PC-9 (cell line): ENCODE measurements at regions not wholly inside any gene's neighbourhood (a gene's known extent, or its start where the extent isn't known, plus 50 kb on each side); places are given as distances from the start of the nearest gene placed in this dataset.

ENCODE experiments used
- BruUV-seq: library from RNA; stranded (reverse); fragments of 400-500 nt; replicated peaks from 2 replicates; lab custom pipeline; 2021; lab: Mats Ljungman, UMichigan
- CTCF ChIA-PET: fragments of 300-600 bp; sonication (Branson Sonifier 250); formaldehyde crosslinking; loops from one replicate; lab custom pipeline; 2022; ENCODE audit warnings: antibody characterized with exemption; lab: Charles Lee
- POLR2A ChIA-PET: fragments of 300-600 bp; sonication (Branson Sonifier 250); formaldehyde crosslinking; loops from one replicate; lab custom pipeline; 2022; ENCODE audit warnings: antibody characterized with exemption; ENCODE audit not compliant: unreplicated experiment; lab: Charles Lee
- DNase-seq, 2 experiments: peaks; one replicate each; pipeline versions ENCODE4 v3.0.0 to v3.0.0-alpha.2; 2015 to 2022; ENCODE audit warnings: mixed read lengths in 1 of 2
- H2AFZ ChIP-seq: fragments of 200-600 bp; sonication (generic); 2 replicates; pipeline ENCODE4 v1.8.1; 2017; ENCODE audit warnings: antibody characterized with exemption
- H3F3A ChIP-seq: fragments of 200-600 bp; sonication (generic); 2 replicates; pipeline ENCODE4 v1.8.1; 2017; ENCODE audit warnings: antibody characterized with exemption, mild to moderate bottlenecking, low read depth; ENCODE audit not compliant: insufficient read depth
- H3K27ac ChIP-seq: fragments of 200-600 bp; sonication (generic); 2 replicates; pipeline ENCODE4 v1.6.1; 2016; ENCODE audit warnings: mixed run types
- H3K27me3 ChIP-seq: fragments of 200-600 bp; sonication (generic); 2 replicates; pipeline ENCODE4 v1.6.1; 2016; ENCODE audit warnings: low read depth, mixed run types; ENCODE audit not compliant: insufficient read depth
- H3K36me3 ChIP-seq: fragments of 200-600 bp; sonication (generic); 2 replicates; pipeline ENCODE4 v1.6.1; 2016; ENCODE audit warnings: low read depth, mixed run types
- H3K4me1 ChIP-seq: fragments of 200-600 bp; sonication (generic); replicated peaks from 2 replicates; pipeline ENCODE4 v1.6.1; 2016; ENCODE audit warnings: mixed run types; ENCODE audit not compliant: insufficient read depth
- H3K4me2 ChIP-seq: fragments of 200-600 bp; sonication (generic); 2 replicates; pipeline ENCODE4 v1.6.1; 2017; ENCODE audit warnings: mixed run types
- H3K4me3 ChIP-seq: fragments of 200-600 bp; sonication (generic); 2 replicates; pipeline ENCODE4 v1.6.1; 2016; ENCODE audit warnings: mixed run types
- H3K79me2 ChIP-seq: fragments of 200-600 bp; sonication (generic); 2 replicates; pipeline ENCODE4 v1.6.1; 2017; ENCODE audit warnings: low read depth, mixed run types
- H3K9me2 ChIP-seq: fragments of 200-600 bp; sonication (generic); 2 replicates; pipeline ENCODE4 v1.8.1; 2017; ENCODE audit warnings: mild to moderate bottlenecking; ENCODE audit not compliant: insufficient read depth
- H3K9me3 ChIP-seq: fragments of 200-600 bp; sonication (generic); 2 replicates; pipeline ENCODE4 v1.8.1; 2016; ENCODE audit warnings: low read depth; ENCODE audit not compliant: insufficient read depth
- H4K20me1 ChIP-seq: fragments of 200-600 bp; sonication (generic); 2 replicates; pipeline ENCODE4 v1.8.1; 2017; ENCODE audit not compliant: insufficient read depth
- CTCF ChIP-seq: fragments of 200-600 bp; sonication (generic); conservative IDR thresholded peaks from 2 replicates; pipeline ENCODE4 v1.6.1; 2017; ENCODE audit warnings: mixed run types, antibody characterized with exemption, mild to moderate bottlenecking, moderate library complexity
- EZH2 ChIP-seq: fragments of 200-600 bp; sonication (generic); IDR thresholded peaks from 2 replicates; pipeline ENCODE4 v1.8.0; 2017; ENCODE audit warnings: antibody characterized with exemption, low read depth
- intact Hi-C: fragments of 100-400 bp; cut with micrococcal nuclease; formaldehyde crosslinking; loops from one replicate; pipeline ENCODE4 v1.10.0; 2022; ENCODE audit not compliant: unreplicated experiment

- H3K27ac ChIP-seq, result no peak overlapping the region
- BruUV-seq, result no TSS peak
- intact Hi-C loops, result no loop called here
- POLR2A ChIA-PET, result no interaction called here
- no peak for DNase-seq
- no peak overlapping the region for H3K4me3 ChIP-seq
- H3K9me2 ChIP-seq, result no peaks in the 10 kb centered on the region
- TF ChIP-seq CTCF, result no peak
- TF ChIP-seq EZH2, result no peak
- no peaks in the 10 kb centered on the region for H3K27me3 ChIP-seq
- no peaks in the 10 kb centered on the region for H3F3A ChIP-seq
- H3K36me3 ChIP-seq, result no peaks in the 10 kb centered on the region
- H3K4me2 ChIP-seq, result no peak overlapping the region
- H3K4me1 ChIP-seq, result no peaks in the 10 kb centered on the region
- CTCF ChIA-PET, result no interaction called here
- no peaks in the 10 kb centered on the region for H3K79me2 ChIP-seq
- no peak overlapping the region for H2AFZ ChIP-seq
- no peaks in the 10 kb centered on the region for H4K20me1 ChIP-seq
- H3K9me3 ChIP-seq, result no peaks in the 10 kb centered on the region
These were observed 265.3 kb upstream of the STARD13 start for GRCh38 chr13:33550885-33551284.

DNA sequence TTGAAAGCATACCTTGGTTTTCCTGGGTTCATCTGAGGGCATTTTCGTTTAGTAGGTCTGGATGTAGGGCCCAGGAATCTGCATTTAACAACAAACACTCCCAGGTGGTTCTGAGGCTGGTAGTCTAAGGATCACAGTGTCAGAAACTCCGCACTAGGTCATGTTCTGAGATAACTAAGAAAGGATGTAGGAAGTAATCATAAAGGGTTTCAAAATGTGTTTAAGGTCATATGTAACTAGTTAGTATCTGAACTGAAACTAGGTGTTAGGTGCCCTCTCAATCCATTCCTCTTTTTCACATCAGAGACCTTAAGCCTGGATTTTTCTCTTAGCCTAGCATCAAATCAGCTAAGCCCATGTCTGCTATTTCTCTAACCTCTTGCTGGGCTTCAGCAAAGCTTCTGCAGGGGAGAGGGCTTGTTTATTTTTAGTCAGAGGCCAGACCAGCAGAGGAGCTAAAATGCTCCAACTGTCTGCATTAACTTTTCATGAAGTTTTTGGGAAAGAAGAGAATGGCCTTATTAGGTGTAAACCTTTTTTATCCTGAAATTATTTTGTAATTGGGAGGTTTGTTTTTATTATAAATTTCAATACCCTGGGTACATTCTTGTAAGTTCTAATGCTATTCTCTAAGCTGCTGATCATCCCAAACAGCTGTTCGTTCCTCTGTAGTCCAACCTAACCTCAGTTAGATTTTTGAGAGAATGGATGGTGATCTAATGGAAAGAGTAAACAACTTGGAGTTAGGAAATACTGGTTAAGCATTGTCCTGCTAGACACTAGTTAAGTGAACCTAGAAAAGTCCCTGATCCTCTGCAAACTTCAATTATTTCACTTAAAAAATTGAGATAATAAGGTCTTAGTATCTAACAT lies 262.8 kb upstream of the RFC3 start:
- Histone ChIP-seq H3K27me3 (no peaks in the 10 kb centered on the region), H3K36me3 (no peaks in the 10 kb centered on the region), H3K4me1 (no peaks in the 10 kb centered on the region), H3K27ac (no peak overlapping the region), H3K79me2 (no peaks in the 10 kb centered on the region), H3F3A (no peaks in the 10 kb centered on the region), H3K4me3 (no peak overlapping the region), H3K9me2 (no peaks in the 10 kb centered on the region; the same call in 1 of the 2 replicates), H3K4me2 (no peak overlapping the region), H3K9me3 (no peaks in the 10 kb centered on the region), H2AFZ (no peak overlapping the region), H4K20me1 (no peaks in the 10 kb centered on the region)
- no TSS peak for BruUV-seq
- intact Hi-C loops, result no loop called here
- no peak for DNase-seq
- no peak for TF ChIP-seq EZH2
- TF ChIP-seq CTCF, result no peak
- CTCF ChIA-PET, result no interaction called here
- POLR2A ChIA-PET, result no interaction called here

DNA sequence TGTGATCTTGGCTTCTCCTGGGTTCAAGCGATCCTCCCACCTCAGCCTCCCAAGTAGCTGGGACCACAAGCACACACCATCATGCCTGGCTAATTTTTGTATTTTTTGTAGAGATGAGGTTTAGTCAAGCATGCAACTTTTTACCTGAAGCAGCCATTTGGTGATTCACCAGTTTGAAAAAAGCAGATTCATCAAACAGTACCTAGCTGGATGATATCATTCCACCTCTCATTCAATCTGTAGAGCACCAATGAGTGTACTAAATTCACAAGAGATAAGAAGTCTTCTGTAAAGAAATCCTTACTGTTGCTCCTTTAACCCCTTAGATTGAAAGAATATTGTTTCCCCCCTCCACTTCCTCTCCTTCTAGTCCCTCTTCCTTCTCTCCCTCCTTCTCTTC lies 261.1 kb upstream of the RFC3 start:
- H3K27me3 ChIP-seq, result no peaks in the 10 kb centered on the region
- POLR2A ChIA-PET, result no interaction called here
- CTCF ChIA-PET, result no interaction called here
- H3K9me3 ChIP-seq, result no peaks in the 10 kb centered on the region
- no peak overlapping the region for H3K4me3 ChIP-seq
- no peak overlapping the region for H2AFZ ChIP-seq
- no peaks in the 10 kb centered on the region; the same call in 1 of the 2 replicates for H3K9me2 ChIP-seq
- H3K4me2 ChIP-seq, result no peak overlapping the region
- no peaks in the 10 kb centered on the region for H3F3A ChIP-seq
- no TSS peak for BruUV-seq
- H3K79me2 ChIP-seq, result no peaks in the 10 kb centered on the region
- H3K4me1 ChIP-seq, result no peaks in the 10 kb centered on the region
- no peak overlapping the region for H3K27ac ChIP-seq
- DNase-seq, result no peak
- TF ChIP-seq EZH2 (no peak), CTCF (no peak)
- H4K20me1 ChIP-seq, result no peaks in the 10 kb centered on the region
- intact Hi-C loops, result no loop called here
- no peaks in the 10 kb centered on the region for H3K36me3 ChIP-seq
